T-helper 2 cell treated with Interferon-gamma antibody and Interleukin-4, amounts not matched to agents 5 μg/mL and 100 μg/mL, for 36 hours (primary cell): ENCODE measurements at regions not wholly inside any gene's neighbourhood (a gene's known extent, or its start where the extent isn't known, plus 50 kb on each side); places are given as distances from the start of the nearest gene placed in this dataset.

Source experiments
- DNase-seq: peaks from one replicate; pipeline ENCODE4 v3.0.0; 2021; ENCODE audit warnings: low spot score
- H3K27ac Mint-ChIP-seq: one replicate; pipeline ENCODE4 v1.8.0; 2021; ENCODE audit warnings: mild to moderate bottlenecking, mixed read lengths
- H3K27me3 Mint-ChIP-seq: one replicate; pipeline ENCODE4 v1.8.0; 2021; ENCODE audit warnings: low read depth, mixed read lengths
- H3K36me3 Mint-ChIP-seq: one replicate; pipeline ENCODE4 v1.8.0; 2021; ENCODE audit warnings: low read depth, mixed read lengths
- H3K4me1 Mint-ChIP-seq: one replicate; pipeline ENCODE4 v1.8.0; 2021; ENCODE audit warnings: low read depth, mixed read lengths
- H3K4me3 Mint-ChIP-seq: one replicate; pipeline ENCODE4 v1.8.0; 2022; ENCODE audit warnings: mild to moderate bottlenecking, moderate library complexity, mixed read lengths
- H3K9me3 Mint-ChIP-seq: one replicate; pipeline ENCODE4 v1.8.0; 2021; ENCODE audit warnings: mixed read lengths

DNA sequence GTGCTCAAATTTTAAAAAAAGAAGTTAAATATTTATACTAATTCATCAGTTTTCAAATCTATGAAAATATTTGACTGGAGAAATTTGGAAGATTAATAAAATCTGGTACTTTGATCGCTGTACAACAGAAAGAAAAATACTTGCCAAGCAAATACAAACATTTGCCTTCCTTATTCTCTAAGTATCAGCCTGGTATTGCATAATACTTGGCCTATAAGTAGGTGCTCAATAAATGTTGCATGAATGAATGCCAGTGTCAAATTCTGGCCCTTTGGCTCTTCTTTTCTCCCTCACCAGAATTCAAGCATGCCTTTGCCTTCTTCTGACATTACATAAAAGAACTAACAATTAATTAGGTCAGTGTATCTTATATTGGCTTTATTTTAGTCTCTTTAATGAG is 601.7 kb upstream of the GBE1 start:
- Mint-ChIP-seq H3K27me3 (no peaks in the 10 kb centered on the region), H3K9me3 (peaks cover 27% of the 10 kb centered on the region), H3K4me1 (no peaks in the 10 kb centered on the region), H3K27ac (no peak overlapping the region), H3K36me3 (no peaks in the 10 kb centered on the region), H3K4me3 (no peak overlapping the region)
- DNase-seq = no peak

DNA sequence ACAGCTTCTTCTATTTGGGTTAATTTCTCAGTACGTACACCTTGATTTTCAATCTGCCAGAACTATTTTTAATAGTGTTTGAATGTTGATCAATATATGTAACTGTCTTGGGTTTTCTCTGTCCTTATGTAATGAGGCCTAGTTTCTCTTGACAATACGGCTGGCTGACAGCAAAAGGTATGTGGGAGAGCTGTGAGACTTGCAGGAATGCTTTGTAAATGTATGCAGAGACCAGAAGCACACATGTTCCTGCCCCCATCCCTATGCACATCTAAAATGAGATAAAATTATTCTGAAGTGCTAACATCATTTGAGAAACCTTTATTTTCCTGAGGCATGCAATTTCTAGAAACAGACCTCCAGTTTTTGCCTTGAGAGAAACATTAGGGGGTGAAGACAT is 593.8 kb upstream of the GBE1 start:
- Mint-ChIP-seq H3K36me3 (no peaks in the 10 kb centered on the region), H3K4me3 (no peak overlapping the region), H3K27ac (no peak overlapping the region), H3K9me3 (peaks cover 24% of the 10 kb centered on the region), H3K27me3 (no peaks in the 10 kb centered on the region), H3K4me1 (no peaks in the 10 kb centered on the region)
- DNase-seq = no peak

DNA sequence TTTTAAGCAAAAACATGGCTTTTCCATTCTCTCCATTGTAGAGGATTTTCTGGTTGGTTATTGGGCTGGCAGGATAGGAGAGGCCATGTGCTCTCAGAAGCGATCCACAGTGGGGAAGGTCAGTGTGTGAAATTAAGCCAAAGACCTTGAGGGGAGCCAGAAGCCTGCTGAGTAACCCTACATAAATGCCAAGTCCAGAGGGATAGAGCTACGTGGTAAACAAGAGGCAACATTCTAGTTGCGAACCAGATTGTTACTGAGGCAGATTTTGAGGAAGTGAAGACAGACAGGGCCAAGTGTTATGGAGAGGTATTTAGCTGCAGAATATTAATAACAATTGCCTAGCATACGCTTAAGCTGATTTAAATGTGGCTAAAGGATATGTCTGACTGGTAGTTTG is 592.8 kb upstream of the GBE1 start:
- Mint-ChIP-seq H3K4me1 (no peaks in the 10 kb centered on the region), H3K27me3 (no peaks in the 10 kb centered on the region), H3K9me3 (peaks cover 21% of the 10 kb centered on the region), H3K36me3 (no peaks in the 10 kb centered on the region), H3K4me3 (no peak overlapping the region), H3K27ac (no peak overlapping the region)
- DNase-seq = no peak

- H3K4me3 Mint-ChIP-seq = no peak overlapping the region
These were observed 592.1 kb upstream of the GBE1 start for GRCh38 chr3:82353306-82354171.

GRCh38 chr3:82347585-82347984 is 586.1 kb upstream of the GBE1 start:
- Mint-ChIP-seq H3K4me1 (no peaks in the 10 kb centered on the region), H3K36me3 (no peaks in the 10 kb centered on the region), H3K27me3 (no peaks in the 10 kb centered on the region), H3K9me3 (peaks cover 32% of the 10 kb centered on the region), H3K4me3 (no peak overlapping the region), H3K27ac (no peak overlapping the region)
- no peak for DNase-seq

More at GRCh38 chr3:82353306-82354171, 592.1 kb upstream of the GBE1 start:
- Mint-ChIP-seq H3K27ac (no peak overlapping the region), H3K4me1 (no peaks in the 10 kb centered on the region), H3K36me3 (no peaks in the 10 kb centered on the region), H3K9me3 (peaks cover 21% of the 10 kb centered on the region), H3K27me3 (no peaks in the 10 kb centered on the region)
- no peak for DNase-seq

DNA sequence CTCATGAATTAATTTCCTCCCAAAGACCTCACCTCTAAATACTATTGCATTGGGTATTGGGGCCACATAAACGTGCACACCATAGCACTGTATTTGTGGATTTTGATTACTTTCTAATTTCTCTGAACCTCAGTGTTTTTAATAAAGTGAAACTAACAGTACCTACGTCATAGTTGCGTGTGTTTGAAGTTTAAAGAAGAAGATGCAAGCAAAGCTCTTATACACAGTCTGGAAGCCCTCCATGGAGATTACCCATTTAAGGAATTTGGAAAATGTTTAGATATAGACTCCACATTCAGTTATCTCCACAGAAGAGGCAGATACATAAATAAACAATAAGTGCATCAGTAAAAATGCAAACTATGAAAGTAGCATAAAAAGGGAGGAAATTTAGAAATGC is 581.1 kb upstream of the GBE1 start:
- Mint-ChIP-seq H3K9me3 (peaks cover 17% of the 10 kb centered on the region), H3K27ac (no peak overlapping the region), H3K36me3 (no peaks in the 10 kb centered on the region), H3K27me3 (no peaks in the 10 kb centered on the region), H3K4me1 (no peaks in the 10 kb centered on the region), H3K4me3 (no peak overlapping the region)
- DNase-seq = no peak

DNA sequence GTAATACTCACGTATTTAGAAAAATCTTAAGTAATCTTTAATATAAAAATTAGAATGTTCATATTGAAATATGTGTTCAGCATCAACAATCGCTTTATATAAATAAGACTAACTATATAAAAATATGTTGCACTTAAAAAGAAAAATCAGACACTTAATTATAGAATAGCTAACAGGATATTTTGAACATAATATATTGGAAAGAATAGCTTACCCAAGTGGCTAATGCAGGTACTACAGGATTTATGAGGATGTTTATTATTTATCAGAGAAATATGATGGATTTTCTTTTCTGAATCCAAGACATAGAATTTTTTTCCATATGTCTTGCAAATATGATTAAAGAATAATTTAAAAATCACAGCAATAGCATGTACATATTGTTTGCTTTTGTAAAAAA is 567.9 kb upstream of the GBE1 start:
- Mint-ChIP-seq H3K4me1 (no peaks in the 10 kb centered on the region), H3K9me3 (peaks cover 7% of the 10 kb centered on the region), H3K36me3 (no peaks in the 10 kb centered on the region), H3K27me3 (no peaks in the 10 kb centered on the region), H3K4me3 (no peak overlapping the region), H3K27ac (no peak overlapping the region)
- no peak for DNase-seq

- Mint-ChIP-seq H3K27ac (no peak overlapping the region), H3K9me3 (peaks cover 19% of the 10 kb centered on the region), H3K4me1 (no peaks in the 10 kb centered on the region), H3K27me3 (no peaks in the 10 kb centered on the region), H3K4me3 (no peak overlapping the region), H3K36me3 (no peaks in the 10 kb centered on the region)
- DNase-seq = no peak
These were observed 550.5 kb upstream of the GBE1 start for GRCh38 chr3:82311901-82312300.

DNA sequence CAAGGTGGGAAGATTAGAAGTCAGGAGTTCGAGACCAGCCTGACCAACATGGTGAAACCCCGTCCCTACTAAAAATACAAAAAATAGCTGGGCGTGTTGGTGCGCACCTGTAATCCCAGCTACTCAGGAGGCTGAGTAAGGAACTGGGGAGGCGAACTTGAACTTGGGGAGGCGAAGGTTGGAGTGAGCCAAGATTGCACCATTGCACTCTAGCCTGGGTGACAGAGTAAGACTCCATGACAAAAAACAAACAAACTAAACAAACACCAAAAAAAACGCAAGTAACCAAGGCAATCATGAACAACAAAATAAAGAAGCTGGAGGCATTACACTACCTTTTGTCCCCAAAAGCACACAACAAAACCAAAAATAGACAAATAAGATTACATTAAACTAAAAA is 547.3 kb upstream of the GBE1 start:
- Mint-ChIP-seq H3K4me3 (no peak overlapping the region), H3K4me1 (no peaks in the 10 kb centered on the region), H3K27ac (no peak overlapping the region), H3K27me3 (no peaks in the 10 kb centered on the region), H3K9me3 (peaks cover 24% of the 10 kb centered on the region), H3K36me3 (no peaks in the 10 kb centered on the region)
- DNase-seq = no peak

DNA sequence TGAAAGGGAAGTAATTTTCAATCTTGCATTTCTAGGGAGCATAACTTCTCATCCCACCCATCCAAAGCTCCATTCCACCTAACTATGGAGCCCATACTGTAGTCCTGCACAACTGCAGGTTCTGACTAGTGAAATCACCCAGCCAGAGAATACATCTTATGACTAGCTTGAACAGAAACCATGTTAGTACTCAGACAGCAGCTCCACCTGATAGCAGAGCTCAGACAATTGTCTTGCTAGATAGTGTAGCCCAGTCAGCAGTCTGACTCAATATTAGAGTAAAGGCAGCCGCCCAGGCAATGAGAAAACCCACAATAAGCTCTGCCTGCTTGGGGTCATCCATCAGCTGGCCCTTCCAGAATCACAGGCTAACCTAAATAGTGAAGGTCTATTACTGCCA is 544.7 kb upstream of the GBE1 start:
- DNase-seq = no peak
- H3K4me3 Mint-ChIP-seq = no peak overlapping the region
- no peaks in the 10 kb centered on the region for H3K27me3 Mint-ChIP-seq

GRCh38 chr3:82294609-82295008 is 533.2 kb upstream of the GBE1 start:
- no peak overlapping the region for H3K4me3 Mint-ChIP-seq
- H3K36me3 Mint-ChIP-seq = no peaks in the 10 kb centered on the region
- H3K27ac Mint-ChIP-seq = no peak overlapping the region
- no peaks in the 10 kb centered on the region for H3K4me1 Mint-ChIP-seq
- peaks cover 8% of the 10 kb centered on the region for H3K9me3 Mint-ChIP-seq
- no peak for DNase-seq
- no peaks in the 10 kb centered on the region for H3K27me3 Mint-ChIP-seq

More for the DNA sequence above, 544.7 kb upstream of the GBE1 start:
- no peak overlapping the region for H3K27ac Mint-ChIP-seq
- H3K36me3 Mint-ChIP-seq = no peaks in the 10 kb centered on the region
- peaks cover 29% of the 10 kb centered on the region for H3K9me3 Mint-ChIP-seq
- no peaks in the 10 kb centered on the region for H3K4me1 Mint-ChIP-seq

DNA sequence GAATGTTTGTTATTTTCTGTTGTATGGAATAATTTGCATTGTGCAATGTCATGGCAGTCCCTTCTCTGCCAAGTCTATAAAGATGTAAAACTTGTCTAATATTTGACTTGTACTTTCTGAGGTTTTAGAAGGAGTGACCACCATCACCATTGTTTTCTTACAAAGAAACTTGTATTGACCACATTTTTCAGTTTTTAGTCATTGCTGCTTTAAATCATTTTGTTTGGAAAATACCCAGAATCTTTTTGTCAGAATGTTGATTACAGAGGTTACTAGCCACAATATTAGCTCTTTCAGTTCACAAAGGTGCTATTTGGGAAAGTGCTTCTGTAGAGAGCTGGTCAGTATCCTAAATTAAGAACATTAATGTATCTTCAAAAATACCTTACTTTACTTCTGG is 532.4 kb upstream of the GBE1 start:
- no peak for DNase-seq
- no peak overlapping the region for H3K4me3 Mint-ChIP-seq
- H3K27me3 Mint-ChIP-seq = no peaks in the 10 kb centered on the region
- H3K9me3 Mint-ChIP-seq = peaks cover 11% of the 10 kb centered on the region
- no peak overlapping the region for H3K27ac Mint-ChIP-seq
- no peaks in the 10 kb centered on the region for H3K4me1 Mint-ChIP-seq
- H3K36me3 Mint-ChIP-seq = no peaks in the 10 kb centered on the region

GRCh38 chr3:82293435-82293834 is 532.0 kb upstream of the GBE1 start:
- H3K27me3 Mint-ChIP-seq = no peaks in the 10 kb centered on the region
- H3K9me3 Mint-ChIP-seq = peaks cover 15% of the 10 kb centered on the region
- no peak overlapping the region for H3K27ac Mint-ChIP-seq
- H3K36me3 Mint-ChIP-seq = no peaks in the 10 kb centered on the region
- H3K4me1 Mint-ChIP-seq = no peaks in the 10 kb centered on the region
- no peak for DNase-seq
- no peak overlapping the region for H3K4me3 Mint-ChIP-seq

DNA sequence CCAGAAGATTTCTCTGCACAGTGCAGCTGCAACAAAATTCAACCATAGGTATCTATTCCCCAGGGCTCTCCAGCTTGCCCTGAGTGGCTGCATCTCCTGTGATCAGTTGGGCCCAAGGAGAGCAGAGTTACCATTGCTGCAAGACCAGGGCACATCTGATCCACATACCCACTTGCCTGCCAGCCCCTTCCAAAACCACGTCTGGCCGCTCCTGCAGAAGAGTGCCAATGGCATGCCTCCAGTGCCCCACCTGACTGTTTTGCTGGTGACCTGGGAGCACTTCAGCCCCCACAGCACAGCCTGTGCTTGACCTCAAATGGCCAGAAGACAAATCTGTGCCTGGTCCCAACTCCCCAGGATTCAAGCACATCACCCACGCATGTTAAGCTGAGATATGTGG is 526.1 kb upstream of the GBE1 start:
- Mint-ChIP-seq H3K4me3 (no peak overlapping the region), H3K9me3 (peaks cover 22% of the 10 kb centered on the region), H3K27me3 (no peaks in the 10 kb centered on the region), H3K27ac (no peak overlapping the region), H3K36me3 (no peaks in the 10 kb centered on the region), H3K4me1 (no peaks in the 10 kb centered on the region)
- DNase-seq = no peak

GRCh38 chr3:82281205-82281604 is 519.8 kb upstream of the GBE1 start:
- Mint-ChIP-seq H3K36me3 (no peaks in the 10 kb centered on the region), H3K4me3 (no peak overlapping the region), H3K27ac (no peak overlapping the region), H3K27me3 (no peaks in the 10 kb centered on the region), H3K9me3 (peaks cover 11% of the 10 kb centered on the region), H3K4me1 (no peaks in the 10 kb centered on the region)
- no peak for DNase-seq
